CD1c-positive myeloid dendritic cell (primary cell): ENCODE measurements at regions not wholly inside any gene's neighbourhood (a gene's known extent, or its start where the extent isn't known, plus 50 kb on each side); places are given as distances from the start of the nearest gene placed in this dataset.
A peak's percentile ranks its signal among the peaks of the same experiment; 100 is the strongest.
"Not testable (repeated sequence)": the region's sequence is repeated elsewhere in the genome, so short reads cannot be mapped to it uniquely, and the experiment has no call there.

Experiments
- DNase-seq: peaks from one replicate; pipeline ENCODE4 v3.0.0-alpha.2; 2016; ENCODE audit errors: extremely low spot score

GRCh38 chr12:59517522-59517921 is 78.3 kb upstream of the SLC16A7 start:
- no peak for DNase-seq

GRCh38 chr12:59500915-59501314 is 94.9 kb upstream of the SLC16A7 start:
- DNase-seq: no peak

- DNase-seq: no peak
These were observed 95.5 kb upstream of the SLC16A7 start for GRCh38 chr12:59500335-59500734.

- no peak for DNase-seq
These were observed 96.1 kb upstream of the SLC16A7 start for GRCh38 chr12:59499774-59500173.

GRCh38 chr12:59494617-59495016 is 101.2 kb upstream of the SLC16A7 start:
- no peak for DNase-seq

- DNase-seq: peak; percentile 16
These were observed 104.0 kb upstream of the SLC16A7 start for GRCh38 chr12:59491877-59492276.

GRCh38 chr12:59486827-59487226 is 109.0 kb upstream of the SLC16A7 start:
- DNase-seq: no peak

GRCh38 chr12:59484575-59484974 is 111.3 kb upstream of the SLC16A7 start:
- DNase-seq: peak; percentile 45

- not testable (repeated sequence) for DNase-seq
These were observed 121.6 kb upstream of the SLC16A7 start for GRCh38 chr12:59474236-59474635.

GRCh38 chr12:59472273-59472672 is 123.6 kb upstream of the SLC16A7 start:
- peak; percentile 70 for DNase-seq

GRCh38 chr12:59459966-59460660 is 135.7 kb upstream of the SLC16A7 start:
- no peak for DNase-seq

GRCh38 chr12:59453475-59453874 is 142.4 kb upstream of the SLC16A7 start:
- DNase-seq: no peak

- DNase-seq: no peak
These were observed 143.1 kb upstream of the SLC16A7 start for GRCh38 chr12:59452746-59453145.

- no peak for DNase-seq
These were observed 143.6 kb upstream of the SLC16A7 start for GRCh38 chr12:59452259-59452658.

- no peak for DNase-seq
These were observed 149.7 kb upstream of the SLC16A7 start for GRCh38 chr12:59446116-59446515.

GRCh38 chr12:59444932-59445331 is 150.9 kb upstream of the SLC16A7 start:
- DNase-seq: peak; percentile 3

GRCh38 chr12:59432057-59432456 is 163.8 kb upstream of the SLC16A7 start:
- DNase-seq: no peak

GRCh38 chr12:59431266-59431665 is 164.6 kb upstream of the SLC16A7 start:
- DNase-seq: no peak

GRCh38 chr12:59429766-59430165 is 166.1 kb upstream of the SLC16A7 start:
- DNase-seq: no peak

- no peak for DNase-seq
These were observed 170.0 kb upstream of the SLC16A7 start for GRCh38 chr12:59425798-59426197.

GRCh38 chr12:59424666-59425065 is 171.2 kb upstream of the SLC16A7 start:
- DNase-seq: not testable (repeated sequence)

GRCh38 chr12:59414051-59414450 is 181.8 kb upstream of the SLC16A7 start:
- DNase-seq: no peak

GRCh38 chr12:59408431-59408830 is 187.4 kb upstream of the SLC16A7 start:
- no peak for DNase-seq

GRCh38 chr12:59407799-59408198 is 188.0 kb upstream of the SLC16A7 start:
- no peak for DNase-seq
